ENCODE measurements at regions not wholly inside any gene's neighbourhood (a gene's known extent, or its start where the extent isn't known, plus 50 kb on each side); places are given as distances from the start of the nearest gene placed in this dataset.

GRCh38 chr19:28858933-28859332 is 354.0 kb downstream of the UQCRFS1 start:
- no peak for TF ChIP-seq CTCF (IDR thresholded peaks at IDR 0.05)
- TF ChIP-seq POLR2A (IDR thresholded peaks at IDR 0.05) = no peak
